ENCODE measurements at regions not wholly inside any gene's neighbourhood (a gene's known extent, or its start where the extent isn't known, plus 50 kb on each side); places are given as distances from the start of the nearest gene placed in this dataset.

DNA sequence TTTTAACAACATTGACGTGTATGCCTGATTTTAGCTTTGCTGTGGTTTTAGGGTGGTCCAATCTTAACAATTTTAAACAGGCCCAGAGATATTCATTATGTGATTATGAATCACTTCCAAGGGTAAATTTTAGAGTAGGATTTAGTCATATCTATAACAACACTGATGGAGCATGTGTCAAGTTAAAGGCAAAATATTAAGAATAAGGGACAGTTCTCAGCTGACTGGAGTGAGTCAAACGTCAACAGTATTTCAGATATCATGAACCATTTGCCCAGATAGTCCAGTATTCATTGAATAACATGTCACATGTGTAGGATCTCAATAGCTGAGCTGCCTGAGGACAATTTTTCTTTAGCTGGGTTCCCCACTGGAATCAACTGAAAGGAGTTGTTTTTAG is 61.3 kb upstream of the VCX2 start:
- Histone ChIP-seq H3K4me3 (no peak overlapping the region), H3K27ac (no peak overlapping the region), H3K4me1 (no peaks in the 10 kb centered on the region), H3K27me3 (no peaks in the 10 kb centered on the region), H3K36me3 (no peaks in the 10 kb centered on the region), H3K9me3 (no peaks in the 10 kb centered on the region)
- ATAC-seq (no peak), DNase-seq (no peak)
- TF ChIP-seq POLR2A (IDR thresholded peaks at IDR 0.05), result no peak
- TF ChIP-seq, protein P1, sequence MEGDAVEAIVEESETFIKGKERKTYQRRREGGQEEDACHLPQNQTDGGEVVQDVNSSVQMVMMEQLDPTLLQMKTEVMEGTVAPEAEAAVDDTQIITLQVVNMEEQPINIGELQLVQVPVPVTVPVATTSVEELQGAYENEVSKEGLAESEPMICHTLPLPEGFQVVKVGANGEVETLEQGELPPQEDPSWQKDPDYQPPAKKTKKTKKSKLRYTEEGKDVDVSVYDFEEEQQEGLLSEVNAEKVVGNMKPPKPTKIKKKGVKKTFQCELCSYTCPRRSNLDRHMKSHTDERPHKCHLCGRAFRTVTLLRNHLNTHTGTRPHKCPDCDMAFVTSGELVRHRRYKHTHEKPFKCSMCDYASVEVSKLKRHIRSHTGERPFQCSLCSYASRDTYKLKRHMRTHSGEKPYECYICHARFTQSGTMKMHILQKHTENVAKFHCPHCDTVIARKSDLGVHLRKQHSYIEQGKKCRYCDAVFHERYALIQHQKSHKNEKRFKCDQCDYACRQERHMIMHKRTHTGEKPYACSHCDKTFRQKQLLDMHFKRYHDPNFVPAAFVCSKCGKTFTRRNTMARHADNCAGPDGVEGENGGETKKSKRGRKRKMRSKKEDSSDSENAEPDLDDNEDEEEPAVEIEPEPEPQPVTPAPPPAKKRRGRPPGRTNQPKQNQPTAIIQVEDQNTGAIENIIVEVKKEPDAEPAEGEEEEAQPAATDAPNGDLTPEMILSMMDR (IDR thresholded peaks at IDR 0.05 in 4 of 5, conservative IDR thresholded peaks at IDR 0.05 in 1 of 5), result no peak
- intact Hi-C loops (cut with DNase I; ENCODE audit: low total_unique reads), result no loop called here
- in situ Hi-C loops (cut with MboI; ENCODE audit: low sequenced_read_pairs in 4 of 4), result no loop called here

- in situ Hi-C loops (cut with MboI; ENCODE audit: low sequenced_read_pairs in 4 of 4), result no loop called here
- no peak for ATAC-seq
Measured at GRCh38 chrX:8233091-8233490, 62.0 kb upstream of the VCX2 start.

DNA sequence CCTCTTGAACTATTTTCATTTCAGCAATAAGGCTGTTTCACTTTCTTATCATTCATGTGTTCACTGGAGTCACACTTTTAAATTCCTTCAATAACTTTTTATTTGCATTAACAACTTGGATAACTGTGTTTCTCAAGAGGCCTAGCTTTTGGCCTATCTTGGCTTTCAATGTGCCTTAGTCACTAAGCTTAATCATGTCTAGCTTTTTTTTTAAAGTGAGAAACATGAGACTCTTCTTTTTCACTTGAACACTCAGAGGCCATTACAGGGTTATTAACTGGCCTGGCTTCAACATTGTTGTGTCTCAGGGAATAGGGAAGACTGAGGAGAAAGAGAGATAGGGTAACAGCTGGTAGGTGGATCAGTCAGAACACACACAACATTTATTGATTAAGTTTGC is 64.0 kb upstream of the VCX2 start:
- Histone ChIP-seq H3K36me3 (no peaks in the 10 kb centered on the region), H3K27ac (no peak overlapping the region), H3K4me3 (no peak overlapping the region), H3K9me3 (no peaks in the 10 kb centered on the region), H3K27me3 (no peaks in the 10 kb centered on the region), H3K4me1 (no peaks in the 10 kb centered on the region)
- intact Hi-C loops (cut with DNase I; ENCODE audit: low total_unique reads) (no loop called here), in situ Hi-C loops (cut with MboI; ENCODE audit: low sequenced_read_pairs in 4 of 4) (no loop called here)
- TF ChIP-seq POLR2A (IDR thresholded peaks at IDR 0.05), result no peak
- TF ChIP-seq, protein P1 (IDR thresholded peaks at IDR 0.05 in 4 of 5, conservative IDR thresholded peaks at IDR 0.05 in 1 of 5), result no peak
- DNase-seq (no peak), ATAC-seq (no peak)

More at GRCh38 chrX:8233091-8233490, 62.0 kb upstream of the VCX2 start:
- Histone ChIP-seq H3K27ac (no peak overlapping the region), H3K4me3 (no peak overlapping the region), H3K9me3 (no peaks in the 10 kb centered on the region), H3K4me1 (no peaks in the 10 kb centered on the region), H3K36me3 (no peaks in the 10 kb centered on the region), H3K27me3 (no peaks in the 10 kb centered on the region)
- intact Hi-C loops (cut with DNase I; ENCODE audit: low total_unique reads), result no loop called here
- no peak for DNase-seq
- TF ChIP-seq, protein P1 (IDR thresholded peaks at IDR 0.05 in 4 of 5, conservative IDR thresholded peaks at IDR 0.05 in 1 of 5), result no peak
- no peak for TF ChIP-seq POLR2A (IDR thresholded peaks at IDR 0.05)

GRCh38 chrX:8237718-8238117 is 66.7 kb upstream of the VCX2 start:
- in situ Hi-C loops (cut with MboI; ENCODE audit: low sequenced_read_pairs in 4 of 4), result no loop called here
- intact Hi-C loops (cut with DNase I; ENCODE audit: low total_unique reads), result no loop called here
- Histone ChIP-seq H3K9me3 (no peaks in the 10 kb centered on the region), H3K4me3 (no peak overlapping the region), H3K27ac (no peak overlapping the region), H3K27me3 (no peaks in the 10 kb centered on the region), H3K36me3 (no peaks in the 10 kb centered on the region), H3K4me1 (no peaks in the 10 kb centered on the region)
- DNase-seq (no peak), ATAC-seq (no peak)
- TF ChIP-seq POLR2A (IDR thresholded peaks at IDR 0.05), result no peak
- TF ChIP-seq, protein P1 (IDR thresholded peaks at IDR 0.05 in 4 of 5, conservative IDR thresholded peaks at IDR 0.05 in 1 of 5), result no peak

DNA sequence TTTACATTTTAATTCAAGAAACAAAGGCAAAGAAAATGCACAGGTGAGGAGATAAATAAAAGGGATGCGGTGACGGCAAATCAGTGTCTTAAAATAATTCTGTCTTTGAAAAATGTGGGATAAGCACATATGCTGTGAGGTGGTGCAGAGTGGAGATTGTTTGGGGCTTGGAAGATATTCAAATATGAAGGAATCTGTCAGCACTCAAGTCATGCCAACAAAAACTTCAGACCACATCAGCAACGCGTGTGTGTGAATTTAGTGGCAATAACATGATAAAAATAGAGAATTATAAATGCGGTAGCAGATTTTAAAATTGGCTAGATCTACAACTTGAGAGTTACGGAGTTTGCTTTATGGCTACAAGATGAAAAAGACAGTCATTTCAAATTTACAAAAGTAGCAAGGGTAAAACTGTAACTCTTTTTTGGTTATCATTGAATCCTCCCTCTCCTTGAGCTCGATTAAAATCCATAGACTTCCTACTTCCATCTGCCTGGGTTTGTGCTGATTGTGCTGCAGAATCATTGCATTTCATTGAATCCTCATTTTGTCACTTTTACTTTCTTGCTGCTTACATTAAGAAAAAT is 71.5 kb upstream of the VCX2 start:
- Histone ChIP-seq H3K27me3 (no peaks in the 10 kb centered on the region), H3K27ac (no peak overlapping the region), H3K9me3 (no peaks in the 10 kb centered on the region), H3K4me3 (no peak overlapping the region), H3K36me3 (no peaks in the 10 kb centered on the region), H3K4me1 (no peaks in the 10 kb centered on the region)
- intact Hi-C loops (cut with DNase I; ENCODE audit: low total_unique reads), result no loop called here
- TF ChIP-seq, protein P1 (IDR thresholded peaks at IDR 0.05 in 4 of 5, conservative IDR thresholded peaks at IDR 0.05 in 1 of 5), result no peak
- no peak for TF ChIP-seq POLR2A (IDR thresholded peaks at IDR 0.05)
- in situ Hi-C loops (cut with MboI; ENCODE audit: low sequenced_read_pairs in 4 of 4), result no loop called here
- no peak for ATAC-seq
- DNase-seq, result no peak
